H1 (cell line): ENCODE measurements at regions not wholly inside any gene's neighbourhood (a gene's known extent, or its start where the extent isn't known, plus 50 kb on each side); places are given as distances from the start of the nearest gene placed in this dataset.

ENCODE experiments used
- BCL11A ChIP-seq, 2 experiments: IDR thresholded peaks; one replicate each; pipeline ENCODE4 v1.6.1; 2011; ENCODE audit warnings: low read depth in 2 of 2, low read length in 2 of 2, mild to moderate bottlenecking in 2 of 2
- CHD1 ChIP-seq: IDR thresholded peaks from 2 replicates; pipeline ENCODE4 v1.6.1; 2012; ENCODE audit warnings: low read depth, low read length, improper control_type of control experiment

DNA sequence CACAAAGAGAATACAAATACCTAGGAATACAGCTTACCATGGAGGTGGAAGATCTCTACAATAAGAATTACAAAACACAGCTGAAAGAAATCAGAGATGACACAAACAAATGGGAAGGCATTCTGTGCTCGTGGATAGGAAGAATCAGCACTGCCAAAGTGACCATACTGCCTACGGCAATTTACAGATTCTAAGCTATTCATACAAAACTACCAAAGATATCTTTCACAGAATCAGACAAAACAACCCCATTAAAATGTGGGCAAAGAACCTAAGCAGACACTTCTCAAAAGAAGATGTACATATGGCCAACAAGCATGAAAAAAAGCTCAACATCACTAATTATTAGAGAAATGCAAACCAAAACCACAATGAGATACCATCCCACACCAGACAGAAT is 133.2 kb upstream of the SSTR4 start (continued):
- TF ChIP-seq CHD1: no peak
- no peak for TF ChIP-seq BCL11A (IDR thresholded peaks at IDR 0.05; ENCODE audit: low read depth in 2 of 2, low read length in 2 of 2)
- TF ChIP-seq, all 59 proteins: peak for 0
